ENCODE measurements at regions not wholly inside any gene's neighbourhood (a gene's known extent, or its start where the extent isn't known, plus 50 kb on each side); places are given as distances from the start of the nearest gene placed in this dataset.

GRCh38 chr10:109250152-109250551 lies 673.2 kb downstream of the XPNPEP1 start:
- no peak for TF ChIP-seq CTCF (conservative IDR thresholded peaks at IDR 0.05)
- TF ChIP-seq EZH2 (IDR thresholded peaks at IDR 0.05; ENCODE audit: low read depth): no peak

Data from PC-9 (cell line).